ES-I3 (cell line): ENCODE measurements at regions not wholly inside any gene's neighbourhood (a gene's known extent, or its start where the extent isn't known, plus 50 kb on each side); places are given as distances from the start of the nearest gene placed in this dataset.
"Not testable (repeated sequence)": the region's sequence is repeated elsewhere in the genome, so short reads cannot be mapped to it uniquely, and the experiment has no call there.

Experiments
- H3K36me3 ChIP-seq: 2 replicates; pipeline ENCODE4 v1.6.1; 2013; ENCODE audit warnings: mild to moderate bottlenecking, low read length, control low read depth, moderate library complexity; ENCODE audit not compliant: insufficient read depth
- H3K4me1 ChIP-seq: 2 replicates; pipeline ENCODE4 v1.6.1; 2013; ENCODE audit warnings: mild to moderate bottlenecking, control low read depth, low read length; ENCODE audit not compliant: insufficient read depth
- H3K9ac ChIP-seq: 2 replicates; pipeline ENCODE4 v1.6.1; 2013; ENCODE audit warnings: low read depth, mild to moderate bottlenecking, low read length, moderate library complexity
- H3K9me3 ChIP-seq: 2 replicates; pipeline ENCODE4 v1.6.1; 2013; ENCODE audit warnings: mild to moderate bottlenecking, low read length, moderate library complexity; ENCODE audit not compliant: control insufficient read depth, insufficient read depth

DNA sequence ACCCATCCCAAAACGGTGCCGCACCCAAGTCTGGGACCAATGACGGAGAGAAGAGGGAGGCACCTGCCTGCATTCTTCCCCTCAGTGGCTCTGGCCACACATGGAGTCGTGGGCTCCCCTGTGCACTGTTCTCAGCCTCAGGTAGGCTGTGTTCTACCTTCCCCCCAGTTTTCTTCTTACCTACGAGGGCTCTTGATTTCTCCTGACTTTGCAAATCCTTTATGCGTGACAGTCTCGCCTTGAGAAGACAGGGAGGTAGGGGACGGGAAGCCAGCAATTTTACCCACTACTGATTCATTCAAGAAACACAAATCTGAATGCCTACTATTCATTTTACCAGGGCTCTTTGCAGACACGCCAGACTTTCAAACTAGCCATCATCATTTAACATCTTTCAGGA lies 261.3 kb upstream of the NSMCE3 start:
- Histone ChIP-seq H3K4me1 (peaks cover 20% of the 10 kb centered on the region), H3K9ac (no peak overlapping the region), H3K9me3 (no peaks in the 10 kb centered on the region), H3K36me3 (no peaks in the 10 kb centered on the region)

GRCh38 chr15:29529043-29529442 lies 259.4 kb upstream of the NSMCE3 start:
- Histone ChIP-seq H3K9ac (no peak overlapping the region), H3K36me3 (no peaks in the 10 kb centered on the region), H3K9me3 (no peaks in the 10 kb centered on the region), H3K4me1 (peaks cover 14% of the 10 kb centered on the region)

DNA sequence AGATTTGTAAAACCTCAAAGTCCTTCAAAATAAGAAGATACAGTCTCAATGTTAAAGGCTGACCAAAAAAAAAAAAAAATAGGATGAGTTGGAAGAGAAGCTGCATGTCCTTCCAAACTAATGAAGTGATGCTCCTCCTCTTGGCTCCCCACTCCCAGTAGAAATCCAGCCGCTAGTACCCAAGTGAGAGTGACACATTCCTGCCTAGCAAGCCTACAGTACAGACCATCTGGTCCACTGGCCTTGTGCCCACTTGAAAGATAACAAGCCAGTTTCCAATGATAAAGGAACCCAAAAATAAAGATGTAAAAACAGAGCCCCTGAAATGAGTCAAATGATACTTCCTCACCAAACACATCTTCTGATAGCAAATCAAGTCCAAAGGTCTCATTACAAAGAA lies 258.7 kb upstream of the NSMCE3 start:
- Histone ChIP-seq H3K9ac (no peak overlapping the region), H3K9me3 (no peaks in the 10 kb centered on the region), H3K36me3 (no peaks in the 10 kb centered on the region), H3K4me1 (peaks cover 9% of the 10 kb centered on the region)

DNA sequence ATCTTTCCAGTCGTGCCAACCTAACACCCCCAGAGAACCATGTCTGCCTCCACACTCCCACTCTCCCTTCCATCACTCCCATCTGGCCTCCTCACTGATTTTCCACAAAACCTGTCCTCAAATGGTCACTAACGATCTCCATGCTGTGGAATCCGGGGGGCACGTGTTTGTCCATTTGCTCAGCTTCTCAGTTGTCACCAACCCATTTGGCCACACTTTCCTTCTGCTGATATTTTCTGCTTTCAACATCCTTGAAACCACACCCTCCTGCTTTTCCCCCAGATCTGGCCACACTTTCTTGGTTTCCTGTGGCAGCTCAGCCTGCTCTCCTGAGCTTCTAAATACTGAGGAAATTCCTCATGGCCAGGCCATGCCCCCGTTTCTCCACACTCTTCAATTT lies 257.2 kb upstream of the NSMCE3 start:
- Histone ChIP-seq H3K36me3 (no peaks in the 10 kb centered on the region), H3K9me3 (no peaks in the 10 kb centered on the region), H3K9ac (no peak overlapping the region), H3K4me1 (peaks cover 11% of the 10 kb centered on the region)

DNA sequence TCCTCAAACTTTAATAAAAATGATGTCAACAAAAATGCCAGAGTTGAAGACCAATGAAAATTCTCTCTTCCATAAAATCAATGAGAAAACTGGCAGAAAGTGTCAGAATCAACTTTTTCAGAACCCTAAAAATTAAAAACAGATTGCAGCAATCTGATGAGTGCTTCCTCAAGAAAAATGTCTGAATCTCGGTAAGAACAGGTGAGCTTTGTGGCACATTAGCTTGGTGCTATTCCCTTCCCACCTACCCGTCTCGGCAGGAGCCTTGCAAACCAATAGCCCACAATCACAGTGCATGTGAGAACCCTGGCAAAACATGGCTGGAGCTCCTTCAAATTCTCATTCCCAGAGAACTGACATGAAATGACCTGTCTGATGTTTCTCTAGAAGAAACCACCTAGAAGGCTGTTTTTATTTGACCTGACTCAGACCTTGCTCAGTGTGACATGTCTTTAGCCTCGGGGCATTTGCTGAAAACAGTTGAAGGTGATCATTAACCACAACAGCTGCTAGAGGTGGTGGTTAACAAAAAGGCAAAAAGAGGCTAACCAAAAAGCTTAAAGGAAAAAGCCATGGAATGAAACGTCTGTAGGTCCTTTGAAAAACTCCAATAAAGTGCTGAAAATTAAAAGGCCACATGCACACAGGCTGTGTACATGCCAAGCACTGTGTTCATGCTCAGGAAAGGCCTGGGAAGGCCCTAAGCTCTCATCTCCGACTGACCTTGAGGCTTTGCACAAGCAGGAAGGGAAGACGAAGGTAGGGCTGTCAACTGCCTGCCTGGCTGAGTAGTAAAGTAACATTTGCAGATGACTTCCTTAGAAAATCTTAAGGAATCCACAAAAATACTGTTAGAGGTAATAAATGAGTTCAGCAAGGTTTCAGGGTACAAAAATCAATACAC lies 253.0 kb upstream of the NSMCE3 start:
- Histone ChIP-seq H3K4me1 (peaks cover 7% of the 10 kb centered on the region), H3K9ac (no peak overlapping the region), H3K36me3 (no peaks in the 10 kb centered on the region), H3K9me3 (no peaks in the 10 kb centered on the region)

GRCh38 chr15:29518442-29518841 lies 248.8 kb upstream of the NSMCE3 start:
- Histone ChIP-seq H3K36me3 (no peaks in the 10 kb centered on the region), H3K9me3 (no peaks in the 10 kb centered on the region), H3K4me1 (peaks cover 7% of the 10 kb centered on the region), H3K9ac (no peak overlapping the region)

GRCh38 chr15:29517829-29518228 lies 248.2 kb upstream of the NSMCE3 start:
- Histone ChIP-seq H3K36me3 (no peaks in the 10 kb centered on the region), H3K4me1 (peaks cover 6% of the 10 kb centered on the region), H3K9me3 (no peaks in the 10 kb centered on the region), H3K9ac (no peak overlapping the region)

DNA sequence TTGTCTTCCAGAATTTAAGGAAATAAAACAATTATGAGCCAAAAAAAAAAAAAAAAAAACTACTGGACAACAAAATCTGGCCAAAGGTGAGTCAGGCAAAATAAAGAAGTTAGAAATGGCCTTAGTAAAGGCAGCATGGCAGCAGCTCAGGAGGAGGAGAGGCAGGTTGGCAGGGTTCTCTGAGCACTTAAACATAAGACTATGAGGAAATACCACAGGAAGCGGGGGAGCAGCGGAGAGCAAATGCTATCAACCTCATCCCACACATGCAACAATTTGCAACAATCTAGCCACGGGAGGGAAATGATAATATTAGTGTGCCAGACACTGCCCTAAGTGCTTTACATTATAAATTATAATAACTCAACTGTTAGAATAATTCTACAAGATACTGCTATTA lies 247.3 kb upstream of the NSMCE3 start:
- H3K9ac ChIP-seq = no peak overlapping the region
- H3K36me3 ChIP-seq = no peaks in the 10 kb centered on the region
- H3K9me3 ChIP-seq = no peaks in the 10 kb centered on the region
- H3K4me1 ChIP-seq = no peaks in the 10 kb centered on the region

- no peaks in the 10 kb centered on the region for H3K36me3 ChIP-seq
These were observed 245.3 kb upstream of the NSMCE3 start for GRCh38 chr15:29514926-29515325.

DNA sequence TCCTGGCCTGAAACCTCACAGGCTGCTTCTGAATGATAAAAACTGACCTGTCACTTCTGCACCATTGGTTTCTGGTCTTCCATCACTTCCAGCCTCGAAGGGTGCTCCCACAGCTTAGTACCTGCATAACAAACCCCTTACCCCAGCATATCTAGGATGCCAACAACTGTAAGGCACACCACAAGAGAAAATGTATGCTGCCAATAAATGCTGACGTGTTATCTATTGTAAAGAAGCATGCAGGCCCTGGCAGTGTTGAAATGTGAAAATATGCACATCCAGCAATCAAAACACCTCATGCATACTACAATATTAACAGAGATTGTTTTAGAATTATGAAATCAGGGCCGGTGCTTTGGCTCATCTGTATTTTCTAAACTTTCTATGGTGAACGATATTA lies 242.0 kb upstream of the NSMCE3 start:
- Histone ChIP-seq H3K4me1 (no peaks in the 10 kb centered on the region), H3K9ac (no peak overlapping the region), H3K9me3 (peaks cover 5% of the 10 kb centered on the region; the same call in 1 of the 2 replicates), H3K36me3 (no peaks in the 10 kb centered on the region)

More at GRCh38 chr15:29514926-29515325, 245.3 kb upstream of the NSMCE3 start:
- H3K9me3 ChIP-seq = peaks cover 4% of the 10 kb centered on the region; the same call in 1 of the 2 replicates
- H3K4me1 ChIP-seq = no peaks in the 10 kb centered on the region
- no peak overlapping the region for H3K9ac ChIP-seq

- not testable (repeated sequence) for H3K9ac ChIP-seq, H3K4me1 ChIP-seq, H3K9me3 ChIP-seq, H3K36me3 ChIP-seq
These were observed 235.9 kb upstream of the NSMCE3 start for GRCh38 chr15:29505535-29505934.

- peaks cover 8% of the 10 kb centered on the region for H3K9me3 ChIP-seq
- H3K9ac ChIP-seq = no peak overlapping the region
- H3K36me3 ChIP-seq = no peaks in the 10 kb centered on the region
- no peaks in the 10 kb centered on the region for H3K4me1 ChIP-seq
These were observed 221.3 kb upstream of the NSMCE3 start for GRCh38 chr15:29490747-29491471.

GRCh38 chr15:29480949-29481348 lies 211.3 kb upstream of the NSMCE3 start:
- Histone ChIP-seq H3K4me1 (peaks cover 7% of the 10 kb centered on the region; the same call in 1 of the 2 replicates), H3K36me3 (no peaks in the 10 kb centered on the region), H3K9me3 (no peaks in the 10 kb centered on the region), H3K9ac (no peak overlapping the region)

- Histone ChIP-seq H3K36me3 (no peaks in the 10 kb centered on the region), H3K9me3 (no peaks in the 10 kb centered on the region), H3K4me1 (peaks cover 7% of the 10 kb centered on the region; the same call in 1 of the 2 replicates), H3K9ac (no peak overlapping the region)
These were observed 210.7 kb upstream of the NSMCE3 start for GRCh38 chr15:29480278-29480677.

GRCh38 chr15:29477256-29477655 lies 207.6 kb upstream of the NSMCE3 start:
- Histone ChIP-seq H3K4me1 (peaks cover 7% of the 10 kb centered on the region; the same call in 1 of the 2 replicates), H3K36me3 (no peaks in the 10 kb centered on the region), H3K9ac (no peak overlapping the region), H3K9me3 (no peaks in the 10 kb centered on the region)
